H9 (cell line): ENCODE measurements at regions not wholly inside any gene's neighbourhood (a gene's known extent, or its start where the extent isn't known, plus 50 kb on each side); places are given as distances from the start of the nearest gene placed in this dataset.

ENCODE experiments used
- DNase-seq: peaks from one replicate; pipeline ENCODE4 v3.0.0-alpha.2; 2017
- H2AFZ ChIP-seq: one replicate; pipeline ENCODE4 v1.6.1; 2013; ENCODE audit warnings: mild to moderate bottlenecking, low read length, control low read depth, moderate library complexity
- H2AK5ac ChIP-seq: 2 replicates; pipeline ENCODE4 v1.6.1; 2013; ENCODE audit warnings: low read length, control low read depth, mixed read lengths; ENCODE audit not compliant: insufficient read length
- H2BK120ac ChIP-seq: one replicate; pipeline ENCODE4 v1.6.1; 2013; ENCODE audit warnings: low read depth, mild to moderate bottlenecking, low read length, control low read depth, inconsistent platforms; ENCODE audit not compliant: poor library complexity, severe bottlenecking
- H2BK12ac ChIP-seq: 2 replicates; pipeline ENCODE4 v1.6.1; 2013; ENCODE audit warnings: low read length, control low read depth, mixed read lengths, low read depth; ENCODE audit not compliant: insufficient read length
- H2BK15ac ChIP-seq: 2 replicates; pipeline ENCODE4 v1.6.1; 2013; ENCODE audit warnings: low read depth, low read length, control low read depth
- H2BK20ac ChIP-seq: one replicate; pipeline ENCODE4 v1.6.1; 2013; ENCODE audit warnings: low read depth, mild to moderate bottlenecking, low read length, control low read depth, inconsistent platforms; ENCODE audit not compliant: poor library complexity, severe bottlenecking
- H2BK5ac ChIP-seq: 2 replicates; pipeline ENCODE4 v1.6.1; 2013; ENCODE audit warnings: low read length, control low read depth, mixed read lengths; ENCODE audit not compliant: insufficient read length
- H3K14ac ChIP-seq: 2 replicates; pipeline ENCODE4 v1.6.1; 2013; ENCODE audit warnings: low read length, control low read depth; ENCODE audit not compliant: insufficient read depth
- H3K18ac ChIP-seq: 2 replicates; pipeline ENCODE4 v1.6.1; 2013; ENCODE audit warnings: low read depth, mild to moderate bottlenecking, mixed read lengths, low read length, control low read depth; ENCODE audit not compliant: insufficient read length
- H3K23ac ChIP-seq: 2 replicates; pipeline ENCODE4 v1.6.1; 2013; ENCODE audit warnings: low read length, control low read depth, mixed read lengths, low read depth; ENCODE audit not compliant: insufficient read length
- H3K23me2 ChIP-seq: 2 replicates; pipeline ENCODE4 v1.6.1; 2013; ENCODE audit warnings: low read depth, mild to moderate bottlenecking, mixed read lengths, low read length, control low read depth; ENCODE audit not compliant: insufficient read length, poor library complexity, severe bottlenecking
- H3K27ac ChIP-seq: 2 replicates; pipeline ENCODE4 v1.5.1; 2013; ENCODE audit warnings: low read length, control low read depth, mixed read lengths, low read depth; ENCODE audit not compliant: insufficient read length
- H3K27me3 ChIP-seq: 2 replicates; pipeline ENCODE4 v1.6.1; 2013; ENCODE audit warnings: low read length, control low read depth, inconsistent platforms; ENCODE audit not compliant: insufficient read depth
- H3K4ac ChIP-seq: 2 replicates; pipeline ENCODE4 v1.6.1; 2013; ENCODE audit warnings: low read depth, mild to moderate bottlenecking, control low read depth, inconsistent platforms, low read length, moderate library complexity
- H3K4me1 ChIP-seq: 2 replicates; pipeline ENCODE4 v1.6.1; 2013; ENCODE audit warnings: low read length, control low read depth, inconsistent platforms; ENCODE audit not compliant: insufficient read depth
- H3K4me2 ChIP-seq: 2 replicates; pipeline ENCODE4 v1.6.1; 2013; ENCODE audit warnings: low read length, control low read depth, mixed read lengths; ENCODE audit not compliant: insufficient read length, insufficient read depth
- H3K56ac ChIP-seq: 2 replicates; pipeline ENCODE4 v1.6.1; 2013; ENCODE audit warnings: low read depth, mild to moderate bottlenecking, mixed read lengths, low read length, control low read depth; ENCODE audit not compliant: insufficient read length
- H3K79me1 ChIP-seq: 2 replicates; pipeline ENCODE4 v1.6.1; 2013; ENCODE audit warnings: low read depth, mild to moderate bottlenecking, moderate library complexity, low read length, control low read depth, inconsistent platforms; ENCODE audit not compliant: insufficient read depth, poor library complexity, severe bottlenecking
- H3K79me2 ChIP-seq: 2 replicates; pipeline ENCODE4 v1.6.1; 2013; ENCODE audit warnings: low read length, control low read depth, inconsistent platforms; ENCODE audit not compliant: insufficient read depth
- H3K9ac ChIP-seq: 2 replicates; pipeline ENCODE4 v1.6.1; 2013; ENCODE audit warnings: low read length, control low read depth, mixed read lengths; ENCODE audit not compliant: insufficient read length; ENCODE audit errors: extremely low read depth
- H3K9me3 ChIP-seq: one replicate; pipeline ENCODE4 v1.6.1; 2013; ENCODE audit warnings: low read depth, low read length, inconsistent platforms; ENCODE audit not compliant: control insufficient read depth
- H3T11ph ChIP-seq: one replicate; pipeline ENCODE4 v1.6.1; 2013; ENCODE audit warnings: mild to moderate bottlenecking, low read length, control low read depth, inconsistent platforms
- H4K20me1 ChIP-seq: one replicate; pipeline ENCODE4 v1.6.1; 2013; ENCODE audit not compliant: control insufficient read depth, insufficient read length, insufficient read depth
- H4K5ac ChIP-seq: 2 replicates; pipeline ENCODE4 v1.6.1; 2013; ENCODE audit warnings: low read depth, mild to moderate bottlenecking, mixed read lengths, low read length, control low read depth; ENCODE audit not compliant: insufficient read length
- H4K8ac ChIP-seq: replicated peaks from 2 replicates; pipeline ENCODE4 v1.6.1; 2013; ENCODE audit warnings: low read length, control low read depth, mixed read lengths, low read depth; ENCODE audit not compliant: insufficient read length
- H4K91ac ChIP-seq: 2 replicates; pipeline ENCODE4 v1.6.1; 2013; ENCODE audit warnings: low read depth, mild to moderate bottlenecking, moderate library complexity, mixed read lengths, low read length, control low read depth; ENCODE audit not compliant: insufficient read length
- H3K27ac Mint-ChIP-seq, 3 experiments: 2 replicates in 2 of 3; 3 replicates in 1 of 3; pipeline ENCODE4 v1.8.0; 2020 to 2021; ENCODE audit warnings: mixed read lengths in 3 of 3, mild to moderate bottlenecking in 1 of 3, moderate library complexity in 1 of 3
- H3K27me3 Mint-ChIP-seq: 2 replicates; pipeline ENCODE4 v1.8.0; 2021; ENCODE audit warnings: low read depth, mild to moderate bottlenecking, moderate library complexity, mixed read lengths
- H3K36me3 Mint-ChIP-seq, 3 experiments: 2 replicates in 2 of 3; 3 replicates in 1 of 3; pipeline ENCODE4 v1.8.0; 2020 to 2021; ENCODE audit warnings: low read depth in 3 of 3, mixed read lengths in 3 of 3; ENCODE audit not compliant: insufficient read depth in 1 of 3
- H3K4me1 Mint-ChIP-seq, 2 experiments: 2 replicates each; pipeline ENCODE4 v1.8.0; 2020; ENCODE audit warnings: mixed read lengths in 2 of 2
- H3K4me3 Mint-ChIP-seq, 2 experiments: 2 replicates in 1 of 2; 3 replicates in 1 of 2; pipeline ENCODE4 v1.8.0; 2020 to 2021; ENCODE audit warnings: mild to moderate bottlenecking in 2 of 2, mixed read lengths in 2 of 2, moderate library complexity in 1 of 2
- H3K9me3 Mint-ChIP-seq, 2 experiments: 2 replicates in 1 of 2; 3 replicates in 1 of 2; pipeline ENCODE4 v1.8.0; 2020; ENCODE audit warnings: mild to moderate bottlenecking in 2 of 2, mixed read lengths in 2 of 2, moderate library complexity in 1 of 2
- WGBS: extraction: QIAGEN DNeasy Blood & Tissue Kit; methylation state at CpG from one replicate; pipeline ENCODE4 v1.1.7; 2013; ENCODE audit warnings: missing lambda C conversion rate, low lambda C conversion rate, mixed read lengths; ENCODE audit not compliant: insufficient read length; ENCODE audit errors: extremely low coverage; 5-methylcytosine and 5-hydroxymethylcytosine counted together
- TF ChIP-seq, protein P1 (sequence below): fragments of 200-600 bp; sonication (generic); conservative IDR thresholded peaks from 3 replicates; pipeline ENCODE4 v1.8.0; 2021; ENCODE audit warnings: antibody characterized with exemption, mild to moderate bottlenecking

DNA sequence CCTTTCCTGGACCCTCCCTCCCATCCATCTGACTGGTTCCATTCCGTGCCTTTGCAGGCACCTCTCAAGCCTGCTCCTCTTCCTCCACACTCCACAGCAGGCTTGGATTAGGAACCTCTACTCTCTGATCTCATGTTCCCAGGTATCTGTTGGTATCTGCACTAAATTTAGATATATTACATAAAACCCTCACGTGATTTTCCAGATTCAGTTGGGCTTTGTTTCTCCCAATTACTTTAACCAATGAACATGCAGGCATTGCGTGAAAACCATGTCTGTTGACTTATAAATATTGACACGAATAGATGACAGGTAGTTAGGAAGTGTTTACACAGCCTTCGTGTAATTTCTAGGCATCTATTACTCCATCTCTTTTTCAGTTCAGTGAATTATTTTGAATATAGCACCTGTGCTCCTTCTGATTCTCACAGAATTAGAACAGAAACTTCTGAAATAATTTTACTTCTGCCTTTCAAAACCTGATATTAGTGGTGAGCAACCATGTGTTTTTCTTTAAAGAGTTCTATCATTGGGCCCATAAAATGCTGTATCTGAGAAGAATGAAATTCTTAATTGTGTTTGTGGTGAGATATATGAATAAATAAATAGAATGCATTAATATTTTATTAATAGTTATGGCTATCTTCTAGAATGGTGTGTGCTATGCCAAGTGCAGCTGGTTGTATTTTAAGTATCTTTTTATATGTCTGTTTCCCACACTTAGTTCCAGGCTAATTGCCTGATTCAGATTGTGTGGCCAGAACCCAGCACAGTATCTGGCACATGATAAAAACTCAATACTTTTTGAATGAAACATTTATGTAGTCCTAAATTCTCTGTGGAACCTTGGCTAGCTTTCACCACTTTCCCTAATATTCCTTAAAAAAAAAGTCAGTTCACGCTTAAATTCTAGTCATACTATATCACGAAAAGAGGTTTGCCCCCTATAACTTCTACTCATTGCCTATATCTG is 304.8 kb downstream of the QDPR start:
- no CpG with 5 or more reads among the region's 7 CpGs for WGBS
- Histone ChIP-seq H3K56ac (no peak overlapping the region), H3K4ac (no peak overlapping the region), H3K4me1 (no peaks in the 10 kb centered on the region), H2BK120ac (no peak overlapping the region), H3K23me2 (no peaks in the 10 kb centered on the region), H3K9ac (no peak overlapping the region), H2AK5ac (peak overlapping the region; percentile 72), H4K91ac (no peak overlapping the region), H3K23ac (no peak overlapping the region), H3K79me1 (no peaks in the 10 kb centered on the region), H3K79me2 (no peaks in the 10 kb centered on the region), H4K20me1 (no peaks in the 10 kb centered on the region), H2BK12ac (no peak overlapping the region), H3K14ac (no peak overlapping the region), H3K27ac (no peak overlapping the region), H2BK5ac (no peak overlapping the region), H2BK20ac (no peak overlapping the region), H4K5ac (no peak overlapping the region), H2BK15ac (no peak overlapping the region), H4K8ac (no peak overlapping the region), H3K27me3 (no peaks in the 10 kb centered on the region), H3T11ph (no peak overlapping the region), H3K18ac (no peak overlapping the region), H2AFZ (no peak overlapping the region), H3K4me2 (no peak overlapping the region), H3K9me3 (no peaks in the 10 kb centered on the region)
- H3K27me3 Mint-ChIP-seq, result no peaks in the 10 kb centered on the region
- TF ChIP-seq, protein P1, sequence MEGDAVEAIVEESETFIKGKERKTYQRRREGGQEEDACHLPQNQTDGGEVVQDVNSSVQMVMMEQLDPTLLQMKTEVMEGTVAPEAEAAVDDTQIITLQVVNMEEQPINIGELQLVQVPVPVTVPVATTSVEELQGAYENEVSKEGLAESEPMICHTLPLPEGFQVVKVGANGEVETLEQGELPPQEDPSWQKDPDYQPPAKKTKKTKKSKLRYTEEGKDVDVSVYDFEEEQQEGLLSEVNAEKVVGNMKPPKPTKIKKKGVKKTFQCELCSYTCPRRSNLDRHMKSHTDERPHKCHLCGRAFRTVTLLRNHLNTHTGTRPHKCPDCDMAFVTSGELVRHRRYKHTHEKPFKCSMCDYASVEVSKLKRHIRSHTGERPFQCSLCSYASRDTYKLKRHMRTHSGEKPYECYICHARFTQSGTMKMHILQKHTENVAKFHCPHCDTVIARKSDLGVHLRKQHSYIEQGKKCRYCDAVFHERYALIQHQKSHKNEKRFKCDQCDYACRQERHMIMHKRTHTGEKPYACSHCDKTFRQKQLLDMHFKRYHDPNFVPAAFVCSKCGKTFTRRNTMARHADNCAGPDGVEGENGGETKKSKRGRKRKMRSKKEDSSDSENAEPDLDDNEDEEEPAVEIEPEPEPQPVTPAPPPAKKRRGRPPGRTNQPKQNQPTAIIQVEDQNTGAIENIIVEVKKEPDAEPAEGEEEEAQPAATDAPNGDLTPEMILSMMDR, result no peak
- H3K4me1 Mint-ChIP-seq, result no peaks in the 10 kb centered on the region
- H3K9me3 Mint-ChIP-seq, result peaks cover 0 to 2% of the 10 kb centered on the region in 2 experiments; a peak in 3 of 5 replicates
- H3K36me3 Mint-ChIP-seq, result no peaks in the 10 kb centered on the region; a peak in 1 of 7 replicates
- no peak overlapping the region for H3K4me3 Mint-ChIP-seq
- DNase-seq, result no peak
- H3K27ac Mint-ChIP-seq, result peak overlapping the region in 1 of 3 experiments; percentile 28; a peak in 1 of 7 replicates
